Activated CD4-positive, alpha-beta memory T cell treated with anti-CD3 and anti-CD28 coated beads for 36 hours (primary cell): ENCODE measurements at regions not wholly inside any gene's neighbourhood (a gene's known extent, or its start where the extent isn't known, plus 50 kb on each side); places are given as distances from the start of the nearest gene placed in this dataset.

ENCODE experiments used
- CTCF ChIA-PET: fragments of 350-600 bp; sonication (Branson Sonifier 250); formaldehyde crosslinking; loops from one replicate; lab custom pipeline; 2021; ENCODE audit warnings: antibody characterized with exemption, inconsistent platforms; lab: Charles Lee
- POLR2A ChIA-PET: fragments of 350-600 bp; sonication (Branson Sonifier 250); formaldehyde crosslinking; loops from one replicate; lab custom pipeline; 2021; ENCODE audit warnings: antibody characterized with exemption; lab: Charles Lee
- DNase-seq: peaks from one replicate; pipeline ENCODE4 v3.0.0-alpha.2; 2020
- H3K27ac Mint-ChIP-seq: one replicate; pipeline ENCODE4 v1.8.0; 2021; ENCODE audit warnings: mixed read lengths
- H3K27me3 Mint-ChIP-seq: one replicate; pipeline ENCODE4 v1.8.0; 2021; ENCODE audit warnings: mixed read lengths
- H3K36me3 Mint-ChIP-seq: one replicate; pipeline ENCODE4 v1.8.0; 2021; ENCODE audit warnings: mixed read lengths
- H3K4me1 Mint-ChIP-seq: one replicate; pipeline ENCODE4 v1.8.0; 2021; ENCODE audit warnings: low read depth, mixed read lengths
- H3K4me3 Mint-ChIP-seq: one replicate; pipeline ENCODE4 v1.8.0; 2021; ENCODE audit warnings: mild to moderate bottlenecking, mixed read lengths
- H3K9me3 Mint-ChIP-seq: one replicate; pipeline ENCODE4 v1.8.0; 2021; ENCODE audit warnings: mixed read lengths
- intact Hi-C: fragments of 100-400 bp; cut with micrococcal nuclease; formaldehyde crosslinking; loops from one replicate; pipeline ENCODE4 v1.15.1; 2023

DNA sequence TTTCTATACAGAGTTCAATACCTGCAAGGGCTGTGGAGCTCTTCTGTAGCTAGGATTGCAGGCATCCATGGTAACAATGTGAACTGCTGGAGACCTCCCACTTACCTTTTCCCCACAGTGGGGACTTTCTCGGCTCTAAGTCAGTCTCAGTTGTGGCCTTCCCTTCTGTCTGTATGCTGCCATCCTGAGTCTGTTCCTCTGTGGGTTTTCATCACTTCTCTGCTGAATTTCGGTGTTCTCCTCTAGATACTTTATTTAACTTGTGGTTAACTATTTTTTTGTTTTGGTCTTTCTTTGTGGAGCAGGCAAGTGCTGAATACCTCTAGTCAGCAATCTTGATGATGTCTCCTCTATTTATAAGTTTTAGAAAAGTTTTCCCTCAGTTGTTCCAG, 647.2 kb upstream of the CDH2 start:
- H3K9me3 Mint-ChIP-seq: peaks cover 42% of the 10 kb centered on the region

DNA sequence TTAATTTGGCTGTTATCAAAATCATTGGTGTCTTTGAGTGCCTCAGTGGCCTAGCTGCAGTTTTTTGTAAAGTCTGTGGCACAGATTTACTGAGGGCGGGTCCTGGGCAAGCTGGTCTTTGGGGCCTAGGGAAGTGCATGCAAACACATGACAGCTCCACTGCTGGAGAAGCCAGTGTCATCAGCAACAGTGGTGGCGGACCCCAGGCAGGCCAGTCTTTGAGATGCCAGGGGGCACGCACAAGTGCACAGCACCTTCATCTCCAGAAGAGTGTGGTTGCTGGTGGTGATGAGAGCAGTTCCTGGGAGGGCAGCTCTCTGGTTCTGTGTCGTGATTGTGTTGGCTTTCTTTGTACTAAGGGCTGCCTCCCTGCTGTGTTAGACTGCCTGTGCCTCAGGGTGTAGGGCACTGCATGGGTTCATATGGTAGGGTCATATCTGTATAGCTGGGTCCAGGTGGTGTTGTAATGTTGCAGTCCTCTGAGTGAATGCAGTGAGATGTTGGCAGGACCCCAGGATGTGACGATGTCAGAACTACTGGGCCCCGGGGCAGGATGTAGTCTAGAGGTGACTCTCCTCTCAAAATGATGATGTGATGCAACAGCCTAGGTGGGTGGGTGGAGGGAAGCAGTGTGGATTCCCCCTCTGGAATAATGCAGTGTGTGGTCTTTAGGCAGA, 646.7 kb upstream of the CDH2 start:
- CTCF ChIA-PET: no interaction called here

More for the DNA sequence above, 647.2 kb upstream of the CDH2 start:
- CTCF ChIA-PET: no interaction called here
- Mint-ChIP-seq H3K27me3 (no peaks in the 10 kb centered on the region), H3K4me1 (no peaks in the 10 kb centered on the region), H3K4me3 (no peak overlapping the region), H3K36me3 (no peaks in the 10 kb centered on the region), H3K27ac (no peak overlapping the region)
- no peak for DNase-seq
- intact Hi-C loops: no loop called here
- POLR2A ChIA-PET: no interaction called here

GRCh38 chr18:28820353-28820752, 643.4 kb upstream of the CDH2 start:
- no peak overlapping the region for H3K4me3 Mint-ChIP-seq
- H3K27ac Mint-ChIP-seq: no peak overlapping the region
- H3K27me3 Mint-ChIP-seq: no peaks in the 10 kb centered on the region
- peaks cover 41% of the 10 kb centered on the region for H3K9me3 Mint-ChIP-seq
- no peaks in the 10 kb centered on the region for H3K36me3 Mint-ChIP-seq
- ChIA-PET POLR2A (no interaction called here), CTCF (no interaction called here)
- intact Hi-C loops: no loop called here
- DNase-seq: no peak
- no peaks in the 10 kb centered on the region for H3K4me1 Mint-ChIP-seq

More for the DNA sequence above, 646.7 kb upstream of the CDH2 start:
- no peak for DNase-seq
- Mint-ChIP-seq H3K36me3 (no peaks in the 10 kb centered on the region), H3K4me3 (no peak overlapping the region), H3K4me1 (no peaks in the 10 kb centered on the region), H3K27me3 (no peaks in the 10 kb centered on the region), H3K9me3 (peaks cover 40% of the 10 kb centered on the region), H3K27ac (no peak overlapping the region)
- intact Hi-C loops: no loop called here
- POLR2A ChIA-PET: no interaction called here

DNA sequence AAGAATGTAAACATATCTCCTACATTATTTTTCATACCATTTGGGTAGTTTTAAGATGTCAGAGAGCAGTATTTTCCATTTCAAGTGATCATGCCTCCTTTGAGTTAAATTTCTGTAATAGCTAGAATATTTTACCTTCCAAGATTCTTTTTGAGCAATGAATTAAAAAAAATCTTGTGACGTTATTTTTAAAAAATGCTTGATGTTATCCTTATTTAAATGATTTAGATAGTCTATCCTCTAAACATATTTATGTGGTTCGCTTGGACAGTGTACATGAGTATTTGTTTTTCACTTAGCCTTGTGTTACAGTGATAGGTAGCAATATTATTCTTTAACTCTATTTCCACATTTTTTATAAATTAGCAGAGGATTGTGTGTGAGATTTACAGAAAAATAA, 639.2 kb upstream of the CDH2 start:
- Mint-ChIP-seq H3K27ac (no peak overlapping the region), H3K27me3 (no peaks in the 10 kb centered on the region), H3K36me3 (no peaks in the 10 kb centered on the region), H3K4me3 (no peak overlapping the region), H3K4me1 (no peaks in the 10 kb centered on the region), H3K9me3 (peaks cover 14% of the 10 kb centered on the region)
- CTCF ChIA-PET: no interaction called here
- POLR2A ChIA-PET: no interaction called here
- intact Hi-C loops: no loop called here
- DNase-seq: no peak

DNA sequence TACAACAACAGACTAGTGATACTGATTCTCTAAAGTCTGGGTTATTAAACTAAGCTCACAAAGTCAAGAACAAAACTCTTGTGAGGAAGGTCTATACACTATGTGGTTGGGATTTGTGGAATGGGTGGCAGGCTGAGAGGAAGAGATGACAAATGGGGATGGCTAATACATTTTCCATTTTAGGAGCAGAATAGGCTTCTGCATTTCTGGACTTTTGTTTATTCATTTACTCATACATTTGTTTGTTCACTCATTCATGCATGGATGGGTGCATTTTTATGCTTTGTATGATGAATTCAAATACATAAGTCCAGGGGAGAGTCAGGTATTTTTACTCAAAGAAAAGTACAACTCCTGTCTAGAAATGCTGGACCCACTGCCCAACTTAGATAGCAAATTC, 637.4 kb upstream of the CDH2 start:
- ChIA-PET POLR2A (no interaction called here), CTCF (no interaction called here)
- no peak overlapping the region for H3K4me3 Mint-ChIP-seq
- H3K9me3 Mint-ChIP-seq: peaks cover 10% of the 10 kb centered on the region
- H3K4me1 Mint-ChIP-seq: no peaks in the 10 kb centered on the region
- no peaks in the 10 kb centered on the region for H3K36me3 Mint-ChIP-seq
- intact Hi-C loops: no loop called here
- no peaks in the 10 kb centered on the region for H3K27me3 Mint-ChIP-seq
- no peak overlapping the region for H3K27ac Mint-ChIP-seq
- DNase-seq: no peak

- no peaks in the 10 kb centered on the region for H3K36me3 Mint-ChIP-seq
- ChIA-PET POLR2A (no interaction called here), CTCF (no interaction called here)
- no peaks in the 10 kb centered on the region for H3K4me1 Mint-ChIP-seq
- intact Hi-C loops: no loop called here
- no peak for DNase-seq
- no peak overlapping the region for H3K27ac Mint-ChIP-seq
- peaks cover 27% of the 10 kb centered on the region for H3K9me3 Mint-ChIP-seq
- H3K27me3 Mint-ChIP-seq: no peaks in the 10 kb centered on the region
- H3K4me3 Mint-ChIP-seq: no peak overlapping the region
Observed at GRCh38 chr18:28808373-28808772, 631.4 kb upstream of the CDH2 start.

DNA sequence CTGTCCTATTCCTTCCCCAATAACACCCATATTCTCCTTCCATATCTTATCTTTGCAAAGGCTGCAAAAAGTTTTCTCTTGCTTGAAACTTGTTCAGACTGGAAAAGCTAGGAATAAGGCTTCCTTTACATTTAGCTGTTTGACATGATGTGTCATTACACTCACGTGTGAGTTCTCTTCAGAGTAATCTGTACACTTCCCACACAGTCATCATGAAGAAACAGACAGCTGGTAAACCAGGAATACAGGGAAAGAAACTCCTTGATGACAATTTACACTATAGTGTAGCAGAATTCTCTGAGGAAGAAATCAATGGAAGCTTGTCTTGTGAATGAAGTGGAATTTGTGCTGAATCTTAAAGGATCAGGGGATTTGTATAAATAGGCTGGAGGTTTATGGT, 628.6 kb upstream of the CDH2 start:
- Mint-ChIP-seq H3K4me3 (no peak overlapping the region), H3K9me3 (peaks cover 35% of the 10 kb centered on the region), H3K27ac (no peak overlapping the region), H3K27me3 (no peaks in the 10 kb centered on the region), H3K4me1 (no peaks in the 10 kb centered on the region), H3K36me3 (no peaks in the 10 kb centered on the region)
- DNase-seq: no peak
- POLR2A ChIA-PET: no interaction called here
- CTCF ChIA-PET: no interaction called here
- intact Hi-C loops: no loop called here

- Mint-ChIP-seq H3K4me1 (no peaks in the 10 kb centered on the region), H3K36me3 (no peaks in the 10 kb centered on the region), H3K27ac (no peak overlapping the region), H3K4me3 (no peak overlapping the region), H3K27me3 (no peaks in the 10 kb centered on the region), H3K9me3 (peaks cover 36% of the 10 kb centered on the region)
- CTCF ChIA-PET: no interaction called here
- DNase-seq: no peak
- POLR2A ChIA-PET: no interaction called here
- intact Hi-C loops: no loop called here
Observed at GRCh38 chr18:28804512-28805202, 627.7 kb upstream of the CDH2 start.

DNA sequence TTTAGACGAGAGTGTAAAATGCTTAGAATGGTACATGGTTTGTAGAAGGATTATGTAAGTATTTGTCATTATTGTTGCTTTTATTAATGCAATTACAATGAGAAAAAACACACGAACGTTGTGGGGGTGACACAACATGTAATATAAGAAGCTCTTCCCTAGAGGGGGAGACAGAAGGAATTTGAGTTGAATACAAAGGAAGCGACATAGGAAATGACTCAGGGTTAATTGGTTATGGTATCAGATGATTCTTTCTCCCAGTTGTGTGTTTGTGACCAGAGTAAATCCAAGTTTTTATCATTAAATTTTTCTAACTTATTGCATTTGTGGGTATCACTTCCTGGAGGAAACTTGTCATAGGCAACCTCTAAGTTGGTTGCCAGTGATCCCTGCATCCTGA, 625.6 kb upstream of the CDH2 start:
- CTCF ChIA-PET: no interaction called here
- no peaks in the 10 kb centered on the region for H3K27me3 Mint-ChIP-seq
- no peak overlapping the region for H3K27ac Mint-ChIP-seq
- intact Hi-C loops: no loop called here
- H3K4me3 Mint-ChIP-seq: no peak overlapping the region
- no peaks in the 10 kb centered on the region for H3K4me1 Mint-ChIP-seq
- POLR2A ChIA-PET: no interaction called here
- no peaks in the 10 kb centered on the region for H3K36me3 Mint-ChIP-seq
- DNase-seq: no peak
- H3K9me3 Mint-ChIP-seq: peaks cover 27% of the 10 kb centered on the region

DNA sequence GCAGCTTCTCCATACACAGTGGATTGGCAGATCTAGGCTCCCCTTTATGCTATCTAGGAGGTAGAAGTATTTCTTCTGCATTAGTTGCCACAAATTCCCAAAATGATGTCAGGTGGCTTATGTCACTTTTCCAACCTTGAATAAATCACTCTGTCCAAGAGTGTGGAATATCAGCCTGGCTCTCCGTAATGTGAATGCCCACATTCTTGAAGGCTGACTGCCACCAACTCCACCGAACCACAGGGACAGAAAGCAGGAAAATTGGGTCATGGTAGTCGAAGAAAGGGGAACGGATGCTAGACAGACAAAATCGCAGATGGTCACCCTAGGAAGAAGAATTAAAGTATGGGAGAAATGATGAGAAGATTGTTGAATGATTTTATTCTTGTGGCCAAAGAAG, 624.9 kb upstream of the CDH2 start:
- Mint-ChIP-seq H3K27me3 (no peaks in the 10 kb centered on the region), H3K36me3 (no peaks in the 10 kb centered on the region), H3K4me1 (no peaks in the 10 kb centered on the region), H3K27ac (no peak overlapping the region), H3K4me3 (no peak overlapping the region), H3K9me3 (peaks cover 24% of the 10 kb centered on the region)
- ChIA-PET POLR2A (no interaction called here), CTCF (no interaction called here)
- no peak for DNase-seq
- intact Hi-C loops: no loop called here

DNA sequence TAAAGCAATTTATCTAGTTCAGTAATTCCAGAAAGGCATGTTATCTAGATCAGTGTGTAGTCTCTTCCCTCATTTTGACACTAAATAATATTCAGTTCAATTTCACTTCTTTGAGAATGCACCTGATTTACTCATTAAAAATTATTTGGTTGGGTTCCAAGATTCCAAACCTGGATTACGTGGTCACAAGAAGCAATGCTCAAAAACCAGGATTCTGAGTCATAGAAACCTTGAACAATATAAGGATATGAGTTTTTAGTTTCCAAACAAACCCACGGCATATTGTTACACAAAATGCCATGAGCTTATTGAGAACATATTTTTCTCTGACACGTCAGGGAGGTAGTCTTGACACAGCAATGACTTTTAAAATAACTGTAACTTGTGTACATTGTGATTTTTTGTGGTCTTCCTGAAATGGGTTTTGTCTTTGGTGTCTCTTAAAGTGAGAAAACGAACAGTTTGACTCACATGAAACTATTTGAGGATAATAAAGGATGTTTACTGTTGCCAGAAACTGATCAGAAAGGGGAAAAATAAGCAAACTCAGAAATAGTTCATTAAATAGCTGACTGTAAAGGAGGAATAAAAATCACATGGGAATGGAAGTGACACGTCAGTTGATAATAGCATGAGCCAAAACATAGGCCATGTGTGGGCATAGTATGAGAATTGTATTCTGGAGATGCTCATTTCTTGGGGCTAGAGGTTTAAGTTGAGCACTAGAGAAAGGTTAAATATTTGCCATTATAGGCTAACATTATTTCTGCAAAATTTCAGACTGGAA, 617.7 kb upstream of the CDH2 start:
- no peaks in the 10 kb centered on the region for H3K36me3 Mint-ChIP-seq
- H3K27me3 Mint-ChIP-seq: no peaks in the 10 kb centered on the region
- no peak overlapping the region for H3K4me3 Mint-ChIP-seq
- ChIA-PET CTCF (no interaction called here), POLR2A (no interaction called here)
- no peak overlapping the region for H3K27ac Mint-ChIP-seq
- H3K4me1 Mint-ChIP-seq: no peaks in the 10 kb centered on the region
- H3K9me3 Mint-ChIP-seq: peaks cover 17% of the 10 kb centered on the region
- no peak for DNase-seq
- intact Hi-C loops: no loop called here

- CTCF ChIA-PET: no interaction called here
- H3K27ac Mint-ChIP-seq: no peak overlapping the region
- no peaks in the 10 kb centered on the region for H3K27me3 Mint-ChIP-seq
- intact Hi-C loops: no loop called here
- no peaks in the 10 kb centered on the region for H3K4me1 Mint-ChIP-seq
- DNase-seq: no peak
- H3K9me3 Mint-ChIP-seq: peaks cover 17% of the 10 kb centered on the region
- no peak overlapping the region for H3K4me3 Mint-ChIP-seq
- POLR2A ChIA-PET: no interaction called here
- H3K36me3 Mint-ChIP-seq: no peaks in the 10 kb centered on the region
Observed at GRCh38 chr18:28793901-28794300, 617.0 kb upstream of the CDH2 start.
